NCI-H1092 treated with DMSO at 0.1 percent for 48 hours (cell line): ENCODE measurements at regions not wholly inside any gene's neighbourhood (a gene's known extent, or its start where the extent isn't known, plus 50 kb on each side); places are given as distances from the start of the nearest gene placed in this dataset.
"Not testable (repeated sequence)": the region's sequence is repeated elsewhere in the genome, so short reads cannot be mapped to it uniquely, and the experiment has no call there.

Source experiments
- DNase-seq: peaks from one replicate; lab custom pipeline; 2025; lab: John Stamatoyannopoulos, UW

DNA sequence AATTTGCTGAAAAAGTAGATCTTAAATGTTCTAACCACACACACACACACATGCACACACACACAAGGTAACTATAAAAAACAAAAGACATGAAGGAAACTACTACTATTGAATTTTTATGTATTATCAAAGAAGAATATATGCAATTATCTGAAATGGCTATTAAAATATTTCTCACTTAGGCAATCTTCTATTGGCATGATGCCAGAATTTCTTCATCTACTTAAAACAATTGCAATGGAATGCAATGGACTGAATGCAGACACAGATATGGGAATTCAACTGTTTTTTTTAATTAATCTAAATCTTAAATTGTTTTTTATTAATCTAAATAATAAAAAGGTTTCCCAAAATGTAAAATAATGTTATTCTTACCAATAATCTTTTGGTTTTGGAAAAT, 152.6 kb upstream of the SMLR1 start:
- no peak for DNase-seq

DNA sequence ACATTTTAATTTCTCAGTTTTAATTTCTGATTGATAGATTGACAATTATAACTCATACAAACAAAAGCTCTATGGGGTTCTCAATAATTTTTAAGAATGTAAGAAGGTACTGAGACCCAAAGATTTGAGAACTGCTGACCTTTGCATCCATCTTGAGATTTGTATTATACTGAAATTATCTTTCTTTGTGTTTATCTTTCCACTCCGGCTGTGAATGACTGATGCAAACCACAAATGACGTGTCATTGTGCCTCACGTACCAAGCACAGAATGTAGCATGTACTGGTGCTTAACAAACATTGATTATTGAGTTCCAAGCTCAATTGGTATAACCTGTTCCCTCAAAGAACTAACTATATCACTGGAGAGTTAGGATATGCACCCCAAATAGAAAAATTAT, 152.1 kb upstream of the SMLR1 start:
- no peak for DNase-seq

DNA sequence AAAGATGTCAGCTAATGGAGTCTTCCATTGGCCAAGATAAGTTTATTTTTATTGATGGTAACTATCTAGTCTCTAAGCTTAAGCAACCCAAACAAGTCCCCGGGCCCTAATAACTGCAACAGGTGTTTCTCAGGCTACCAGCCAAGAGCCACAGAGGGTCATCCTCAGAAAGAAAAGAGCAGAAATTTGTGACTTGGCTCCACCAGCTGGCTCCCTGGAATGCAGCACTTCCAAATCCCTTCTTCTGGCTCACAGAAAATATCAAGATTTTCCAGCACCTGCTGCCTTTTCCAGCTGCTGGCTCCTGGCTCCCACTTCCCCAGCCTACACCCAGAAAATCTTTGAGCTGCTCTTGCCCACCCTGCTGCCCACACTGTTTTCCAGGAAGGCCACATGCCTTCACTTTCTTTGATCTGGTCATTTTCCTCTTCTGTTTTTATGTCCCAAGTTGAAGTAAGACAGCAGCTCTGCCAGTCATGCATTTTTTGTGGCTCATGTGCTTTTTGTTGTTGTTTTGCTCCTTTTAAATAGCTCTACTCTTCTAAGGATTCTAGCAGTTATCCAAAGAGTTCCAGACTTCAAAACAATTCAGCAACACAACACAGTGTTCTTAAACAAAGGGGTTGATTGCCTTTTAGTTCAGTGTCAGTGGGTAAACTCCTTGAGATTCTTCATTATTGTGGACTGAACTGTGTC, 151.0 kb upstream of the SMLR1 start:
- no peak for DNase-seq

DNA sequence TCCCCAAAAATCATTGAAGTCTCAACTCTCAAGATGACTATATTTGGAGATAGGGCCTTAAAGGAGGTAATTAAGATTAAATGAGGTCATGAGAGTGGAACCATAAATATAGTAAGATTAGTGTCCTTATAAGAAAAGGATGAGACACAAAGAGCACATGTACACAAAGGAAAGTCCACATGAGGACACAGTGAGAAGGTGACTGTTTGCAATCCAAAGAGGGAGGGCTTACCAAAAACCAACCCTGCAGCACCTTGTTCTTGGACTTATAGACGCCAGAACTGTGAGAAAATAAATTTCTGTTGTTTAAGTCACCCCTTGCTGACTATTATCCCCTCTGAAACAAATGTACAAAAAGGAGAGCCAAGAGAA, 150.4 kb upstream of the SMLR1 start:
- no peak for DNase-seq

DNA sequence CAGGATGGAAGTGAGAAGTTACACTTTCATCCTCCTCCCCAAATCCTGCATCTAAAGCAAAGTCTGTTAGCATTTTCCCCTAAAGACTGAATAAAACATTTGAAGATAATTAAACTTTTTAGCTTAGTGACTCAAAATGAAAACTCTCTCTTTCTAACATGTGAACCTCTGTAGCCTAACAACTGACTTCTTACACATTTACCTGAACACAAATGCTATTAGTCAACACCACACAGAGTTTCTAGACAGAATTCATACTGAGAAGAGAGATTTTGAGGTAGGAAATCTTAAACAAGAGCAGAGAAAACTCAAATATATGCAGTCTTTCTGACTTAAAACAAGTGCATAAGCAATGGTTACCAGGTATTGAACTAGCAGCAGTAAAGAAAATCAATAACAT, 149.9 kb upstream of the SMLR1 start:
- DNase-seq = no peak

DNA sequence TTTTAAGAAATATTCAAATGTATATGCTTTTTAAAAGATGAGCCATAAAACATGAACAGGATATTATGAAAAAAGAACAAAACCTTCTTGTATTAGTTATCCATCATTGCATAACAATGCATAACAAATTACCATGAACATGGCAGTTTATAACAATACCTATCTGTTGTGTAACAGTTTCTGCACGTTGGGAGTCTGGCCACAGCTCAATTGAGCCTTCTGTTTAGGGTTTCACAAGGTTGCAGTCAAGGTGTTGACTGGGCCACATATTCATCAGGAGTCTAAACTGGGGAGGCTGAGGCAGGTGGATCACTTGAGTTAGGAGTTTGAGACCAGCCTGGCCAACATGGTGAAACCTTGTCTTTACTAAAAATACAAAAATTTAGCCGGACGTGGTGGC, 149.4 kb upstream of the SMLR1 start:
- DNase-seq = no peak

DNA sequence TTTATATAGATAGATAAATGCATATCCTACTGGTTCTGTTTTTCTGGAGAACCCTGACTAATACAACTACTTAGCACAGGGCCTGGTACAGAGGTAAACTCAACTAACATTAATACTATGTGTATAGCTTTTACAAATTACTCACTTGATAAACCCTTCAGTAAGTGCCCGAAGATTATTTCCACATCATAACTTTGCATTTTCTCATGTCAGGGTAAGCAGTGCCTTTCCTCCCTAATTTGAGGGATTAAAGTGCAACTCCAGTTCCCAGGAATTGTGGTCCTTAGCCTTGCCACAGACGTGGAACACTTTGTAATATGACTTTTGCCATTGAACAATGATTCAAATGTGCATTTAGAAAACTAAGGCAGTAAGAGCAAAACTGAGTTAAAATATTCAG, 147.5 kb upstream of the SMLR1 start:
- DNase-seq = no peak

DNA sequence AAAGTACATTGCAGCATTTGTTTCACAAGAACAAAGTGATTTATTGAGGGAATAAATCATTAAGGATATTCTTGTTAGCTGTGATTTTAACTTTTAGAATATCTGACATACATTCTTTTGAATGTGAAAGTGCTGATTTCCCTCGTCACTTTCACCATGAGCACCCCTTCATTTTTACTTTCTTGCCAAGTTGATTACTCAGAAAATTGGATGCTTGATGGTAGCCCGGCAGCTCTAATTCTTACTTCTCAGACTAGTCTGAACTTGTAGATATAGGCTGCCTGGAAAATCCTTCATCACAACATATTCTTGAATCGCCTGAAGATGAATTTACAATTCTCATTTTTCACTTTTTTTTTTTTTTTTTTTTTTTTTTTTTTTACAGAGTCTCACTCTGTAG, 147.1 kb upstream of the SMLR1 start:
- DNase-seq = no peak

DNA sequence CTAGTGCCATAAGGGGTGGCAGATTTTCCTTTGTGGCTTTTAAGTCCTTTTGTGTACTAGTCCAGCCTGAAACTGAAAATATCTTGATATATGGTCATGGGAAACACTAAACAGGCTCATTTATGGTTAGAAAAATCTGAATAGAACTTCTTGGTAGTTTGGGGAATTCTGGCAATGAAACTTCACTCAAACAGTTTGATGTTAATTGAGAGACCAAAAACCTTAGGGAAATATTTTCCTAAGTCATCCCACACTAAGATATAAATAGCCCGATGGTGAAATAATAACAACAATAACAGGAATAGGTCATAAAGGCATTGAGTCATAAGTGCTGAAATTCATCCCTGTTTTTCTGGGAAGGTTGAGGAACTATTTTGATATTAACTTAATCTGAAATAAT, 146.2 kb upstream of the SMLR1 start:
- no peak for DNase-seq

DNA sequence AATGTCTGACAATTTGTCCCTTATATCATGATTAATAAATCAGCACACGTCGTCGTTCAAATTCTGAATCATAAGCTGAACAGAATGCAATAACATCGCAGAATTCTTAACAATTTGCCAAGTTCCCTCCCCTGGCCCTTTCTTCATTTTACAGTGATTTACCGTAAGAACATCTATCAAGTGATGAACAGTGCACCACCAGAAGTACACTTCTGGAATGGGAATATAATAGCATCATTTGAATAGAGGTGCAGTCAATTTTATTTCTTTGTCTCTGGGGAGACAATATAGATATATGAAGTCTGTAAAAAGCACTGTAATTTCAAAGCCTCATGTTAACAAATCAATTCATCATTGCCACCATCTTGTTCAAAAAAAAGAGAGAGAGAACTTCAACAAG, 145.1 kb upstream of the SMLR1 start:
- no peak for DNase-seq

DNA sequence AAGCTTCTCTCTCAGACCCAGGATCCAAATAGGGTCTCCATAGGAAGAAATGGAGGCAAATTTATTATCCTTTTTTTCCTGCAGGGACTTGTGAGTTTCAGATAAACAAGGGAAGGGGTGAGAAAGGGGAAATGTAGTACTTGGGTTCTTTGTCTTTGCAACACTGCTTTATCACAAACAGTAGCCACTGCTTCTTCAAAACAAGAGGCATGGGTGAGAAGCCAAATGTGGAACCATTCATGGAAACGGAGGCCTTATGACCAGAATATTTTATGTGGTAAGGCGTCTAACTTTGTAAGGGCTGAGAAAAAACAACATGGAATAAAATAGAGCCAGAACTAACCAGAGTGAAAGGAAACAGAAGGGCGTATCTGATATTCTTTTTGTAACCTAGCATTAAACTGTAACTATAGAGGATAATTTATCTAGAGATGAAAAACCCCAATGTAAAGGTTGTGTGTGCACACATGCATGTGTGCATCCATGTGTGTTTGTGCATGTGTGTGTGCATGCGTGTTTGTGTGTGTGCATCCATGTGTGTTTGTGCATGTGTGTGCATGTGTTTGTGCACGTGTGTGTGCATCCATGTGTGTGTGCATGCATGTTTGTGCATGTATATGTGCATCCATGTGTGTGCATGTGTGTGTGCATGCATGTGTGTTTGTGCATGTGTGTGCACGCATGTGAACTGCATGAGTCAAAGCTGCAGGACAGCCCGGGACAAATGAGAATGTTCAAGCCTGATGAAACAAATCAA, 143.3 kb upstream of the SMLR1 start:
- DNase-seq = no peak

DNA sequence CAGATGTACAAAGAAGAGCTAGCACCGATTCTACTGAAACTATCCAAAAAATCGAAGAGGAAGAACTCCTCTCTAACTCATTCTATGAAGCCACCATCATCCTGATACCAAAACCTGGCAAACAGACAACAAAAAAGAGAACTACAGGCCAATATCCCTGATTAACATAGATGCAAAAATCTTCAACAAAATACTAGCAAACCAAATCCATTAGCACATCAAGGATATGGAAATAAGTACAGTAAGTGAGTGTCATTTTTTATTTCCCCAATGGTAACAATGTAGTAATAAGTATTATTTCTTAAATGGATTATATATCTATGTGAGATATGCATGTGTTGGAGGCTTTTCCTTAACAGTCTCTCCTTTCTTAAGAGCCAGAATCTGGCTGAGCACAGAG, 134.5 kb upstream of the SMLR1 start:
- no peak for DNase-seq

DNA sequence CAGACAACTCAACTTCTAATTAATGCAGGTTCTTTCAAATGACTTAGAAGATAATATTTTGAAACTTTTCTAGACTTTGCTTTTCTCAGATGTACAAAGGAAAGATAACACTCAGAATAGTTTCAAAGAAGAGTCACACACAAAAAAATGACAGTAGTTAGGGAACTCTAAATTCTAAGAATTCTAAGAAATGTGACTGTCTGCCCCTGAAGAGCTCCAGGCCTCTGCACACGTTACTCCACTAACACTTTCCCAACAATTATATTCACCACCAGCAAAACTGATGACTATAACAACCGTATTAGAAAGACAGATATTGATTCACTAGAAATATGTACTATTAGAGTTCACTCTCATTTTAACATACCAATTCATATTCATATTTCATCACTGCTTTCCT, 133.3 kb upstream of the SMLR1 start:
- DNase-seq = no peak

DNA sequence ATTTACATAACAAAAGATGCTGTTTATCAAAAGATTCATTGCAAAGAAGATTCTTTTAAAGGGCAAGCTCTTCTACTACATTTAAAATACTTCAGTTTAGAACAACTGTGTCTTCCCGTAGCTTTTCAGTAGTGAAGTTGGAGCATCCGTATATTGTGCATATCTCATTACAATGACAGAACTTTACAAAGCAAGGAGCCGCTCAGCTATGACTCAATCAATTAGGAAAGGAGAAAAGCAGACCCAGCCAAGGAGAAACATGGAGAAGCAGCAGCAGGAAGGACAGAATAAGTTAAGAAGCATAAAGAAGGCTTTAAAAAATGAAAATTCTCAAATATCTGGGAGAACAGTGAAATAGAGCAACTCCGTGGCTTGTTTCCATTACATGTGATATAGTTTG, 132.6 kb upstream of the SMLR1 start:
- no peak for DNase-seq

DNA sequence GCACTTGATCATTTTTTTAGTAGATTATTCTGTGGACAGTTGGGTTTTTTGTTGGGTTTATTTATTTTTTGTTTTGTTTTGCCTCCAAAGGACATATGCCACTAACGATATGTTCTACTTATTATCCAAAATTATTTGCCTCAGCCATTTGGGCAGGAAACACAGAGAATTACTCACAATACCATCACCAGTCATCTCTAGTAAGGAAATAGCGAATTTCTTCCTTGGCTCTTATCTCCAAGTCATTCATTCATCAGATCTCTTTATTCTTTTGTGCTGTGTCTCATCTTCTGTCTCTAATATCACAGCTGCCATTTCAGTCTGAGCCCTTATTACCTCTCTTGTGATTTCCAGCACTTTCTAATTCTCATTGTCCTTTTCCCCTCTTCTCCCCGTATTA, 130.4 kb upstream of the SMLR1 start:
- no peak for DNase-seq

DNA sequence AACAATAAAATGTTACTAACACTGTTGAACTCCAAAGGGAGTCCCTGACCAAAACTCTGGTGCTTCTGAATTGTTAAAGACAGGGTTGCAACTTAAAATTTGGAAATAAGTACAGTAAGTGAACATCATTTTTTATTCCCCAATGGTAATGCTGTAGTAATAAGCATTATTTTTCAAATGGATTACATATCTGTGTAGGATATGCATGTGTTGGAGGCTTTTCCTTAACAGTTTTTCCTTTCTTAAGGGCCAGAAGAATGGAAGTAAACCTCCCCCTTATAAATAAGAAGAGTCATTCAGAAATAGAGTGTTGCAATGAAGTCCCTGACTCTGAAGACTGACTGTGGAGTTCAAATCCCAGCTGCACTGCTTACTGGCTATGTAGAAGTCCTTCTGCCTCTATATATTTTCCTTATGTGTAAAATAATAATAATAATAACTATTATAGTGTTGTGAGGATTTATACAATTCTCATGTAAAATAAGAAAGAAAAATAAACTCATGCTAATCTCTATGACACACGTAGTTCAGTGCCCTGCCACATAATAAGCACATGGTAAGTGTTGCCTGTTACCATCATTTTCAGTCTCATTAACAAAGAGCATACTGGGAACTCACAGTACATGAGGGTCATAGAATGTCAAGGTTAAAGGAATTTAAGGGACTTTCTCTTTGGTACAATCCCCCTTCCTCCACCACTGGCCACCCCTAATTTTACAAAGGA, 129.8 kb upstream of the SMLR1 start:
- DNase-seq = no peak

DNA sequence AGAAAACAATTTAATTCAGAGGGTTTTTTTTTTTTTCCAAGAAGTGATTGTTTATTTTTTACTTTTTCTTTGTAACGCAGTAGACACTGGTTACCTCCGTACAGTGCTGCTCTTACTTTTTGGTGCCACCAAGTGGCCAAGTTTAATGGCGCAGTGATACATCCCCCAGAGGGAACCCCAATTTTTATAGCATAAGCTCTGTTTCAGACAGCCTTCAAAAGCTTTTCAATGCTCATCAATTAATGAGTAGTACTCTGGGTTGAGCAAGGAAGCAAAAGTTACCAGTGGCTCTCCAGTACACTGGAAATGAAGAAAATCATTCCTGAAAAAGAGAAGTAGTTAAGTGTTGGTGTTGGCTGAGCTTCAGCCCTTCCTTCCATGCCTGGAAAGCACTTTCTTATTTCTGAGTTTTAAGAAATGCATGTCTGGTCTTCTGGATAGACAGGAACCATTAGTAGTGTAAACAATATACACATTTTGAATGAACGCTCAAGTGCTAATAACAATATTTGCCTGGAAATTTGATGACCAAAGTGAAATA, 129.1 kb upstream of the SMLR1 start:
- peak; percentile 21 for DNase-seq

DNA sequence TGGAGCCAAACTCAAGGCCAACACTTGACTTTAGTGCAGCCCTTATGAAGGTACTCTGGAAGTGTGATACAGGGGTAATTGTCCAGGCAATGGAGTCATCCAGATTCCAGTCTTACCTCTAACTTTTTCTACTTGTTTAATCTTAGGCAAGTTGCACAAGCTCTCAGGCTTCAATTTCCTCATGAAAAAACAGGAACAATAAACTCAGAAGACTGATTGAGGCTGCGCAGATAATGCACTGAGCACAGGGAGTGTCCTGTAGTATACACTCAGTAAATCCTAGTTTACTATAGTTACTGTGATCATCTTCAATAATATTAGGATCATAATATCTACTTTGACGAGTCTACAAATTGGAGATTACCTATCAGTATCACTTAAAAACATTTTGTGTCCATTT, 127.5 kb upstream of the SMLR1 start:
- DNase-seq = no peak

DNA sequence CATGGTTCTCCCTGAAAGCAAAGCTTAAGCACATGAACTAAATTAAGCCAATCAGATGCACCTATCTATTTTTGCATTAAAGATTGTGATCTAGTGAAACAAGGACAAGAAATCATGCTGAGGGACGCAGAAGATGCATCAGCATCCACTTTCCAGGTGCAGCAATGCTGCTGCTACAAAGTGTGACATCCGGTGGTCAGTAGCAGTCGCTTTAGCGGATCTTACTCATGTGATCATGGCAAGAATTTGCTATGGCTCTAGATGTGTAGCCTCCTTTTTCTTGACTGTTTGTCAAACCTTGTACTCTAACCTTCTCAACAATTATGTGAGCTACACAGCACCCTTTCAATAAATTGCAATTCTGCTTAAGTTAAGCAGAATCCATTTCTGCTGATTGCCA, 126.8 kb upstream of the SMLR1 start:
- DNase-seq = no peak

DNA sequence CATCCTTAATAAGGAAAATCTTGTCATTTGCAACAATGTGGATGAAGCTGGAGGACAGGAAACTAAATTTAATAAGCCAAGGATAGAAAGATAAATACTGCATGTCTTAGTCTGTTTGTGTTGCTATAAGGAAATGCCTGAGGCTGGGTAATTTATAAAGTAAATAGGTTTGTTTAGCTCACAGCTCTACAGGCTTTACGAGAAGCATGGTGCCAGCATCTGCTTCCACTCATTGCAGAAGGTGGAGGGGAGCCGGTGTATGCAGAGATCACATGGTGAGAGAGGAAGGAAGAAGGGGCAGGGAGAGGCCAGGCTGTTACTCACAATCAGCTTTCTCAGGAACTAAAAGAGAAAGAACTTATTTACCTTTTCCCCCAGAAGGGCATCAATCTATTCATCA, 118.9 kb upstream of the SMLR1 start:
- DNase-seq = no peak

DNA sequence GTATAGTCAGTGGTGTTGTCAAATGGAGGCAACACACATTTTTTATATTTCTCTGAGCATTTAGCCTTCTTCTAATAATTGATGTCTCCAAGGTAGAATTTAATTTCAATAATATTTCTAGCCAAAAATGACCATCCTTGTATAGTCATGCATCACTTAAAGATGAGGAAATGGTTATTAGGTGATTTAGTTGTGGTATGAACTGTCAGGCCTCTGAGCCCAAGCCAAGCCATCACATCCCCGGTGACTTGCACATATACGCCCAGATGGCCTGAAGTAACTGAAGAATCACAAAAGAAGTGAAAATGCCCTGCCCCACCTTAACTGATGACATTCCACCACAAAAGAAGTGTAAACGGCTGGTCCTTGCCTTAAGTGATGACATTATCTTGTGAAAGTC, 115.6 kb upstream of the SMLR1 start:
- DNase-seq = not testable (repeated sequence)

DNA sequence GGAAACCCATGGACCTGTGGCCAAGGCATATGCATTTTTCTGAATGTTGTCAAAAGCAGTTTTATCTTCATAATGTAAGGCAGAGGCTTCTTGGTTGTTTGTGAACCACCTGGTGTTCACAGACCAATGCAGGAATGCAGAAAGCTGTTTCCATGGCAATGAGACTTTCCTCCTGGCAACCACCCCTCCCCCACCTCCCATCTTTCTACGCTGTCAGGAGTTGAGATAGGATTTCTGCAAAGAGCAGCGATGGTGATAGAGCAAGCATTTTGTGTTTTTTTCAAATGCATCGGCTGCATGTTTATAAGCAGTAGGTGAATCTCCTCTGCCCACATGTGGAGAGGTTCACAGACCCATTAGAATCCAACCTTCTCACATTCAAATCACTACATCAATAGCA, 114.1 kb upstream of the SMLR1 start:
- DNase-seq = no peak

DNA sequence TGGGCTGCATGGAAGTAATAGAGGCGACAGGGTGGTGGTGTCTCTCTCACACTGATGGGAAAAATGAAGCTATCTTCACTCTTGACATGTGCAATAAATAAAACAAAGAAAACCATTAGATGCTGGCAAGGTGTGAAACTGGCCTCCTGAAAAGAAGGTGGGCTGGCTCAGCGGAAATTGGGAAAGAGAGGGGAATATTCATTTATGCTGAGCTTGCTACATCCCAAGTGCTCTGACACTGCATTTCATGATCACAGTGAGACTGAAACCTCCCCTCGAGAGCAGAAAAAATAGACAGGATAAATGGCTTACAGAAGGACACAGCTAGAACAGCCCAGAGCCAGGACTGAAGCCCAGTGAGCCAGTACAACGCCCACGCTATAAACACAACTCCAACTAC, 112.1 kb upstream of the SMLR1 start:
- no peak for DNase-seq
